ENCODE measurements at regions not wholly inside any gene's neighbourhood (a gene's known extent, or its start where the extent isn't known, plus 50 kb on each side); places are given as distances from the start of the nearest gene placed in this dataset.

DNA sequence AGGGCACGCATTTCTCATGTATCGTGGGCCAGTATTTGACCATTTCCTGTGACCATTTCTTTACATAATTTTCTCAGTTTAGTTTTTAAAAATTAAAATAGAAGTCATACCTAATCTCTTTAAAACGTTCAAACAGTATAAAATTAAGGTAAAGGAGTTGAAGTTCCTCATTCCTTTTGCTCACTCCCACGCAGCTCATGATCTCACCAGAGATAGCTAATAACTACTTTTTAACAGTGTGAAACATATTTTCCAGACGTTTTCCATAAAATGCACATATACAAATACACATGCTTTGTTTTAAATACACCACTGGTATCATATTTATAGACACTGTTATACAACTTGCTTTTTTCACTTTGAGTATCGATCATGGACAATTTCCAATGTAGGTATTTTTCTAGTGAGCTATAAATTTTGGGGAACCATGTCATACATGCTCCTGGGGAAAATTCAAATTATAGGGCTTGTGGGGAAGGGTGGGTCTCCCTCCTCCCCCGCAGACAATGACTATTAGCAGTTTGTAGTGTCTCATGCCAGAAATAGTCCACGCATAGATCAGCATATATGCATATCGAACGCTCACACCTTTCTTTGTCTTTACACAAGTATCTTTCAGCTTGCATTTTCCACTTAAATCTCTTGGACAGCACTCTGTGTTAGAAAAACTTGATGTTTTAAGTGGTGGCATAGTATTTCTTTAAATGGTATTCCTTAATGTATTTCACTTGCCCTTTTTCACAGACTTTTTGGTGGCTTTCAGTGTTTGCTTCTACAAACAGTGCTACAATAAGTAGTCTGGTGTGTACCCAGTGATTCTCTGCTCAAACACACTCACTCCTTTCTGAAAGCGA, 145.5 kb upstream of the ZNF217 start:
- H3K4me3 ChIP-seq (ENCODE audit: low read depth, low read length), result no peak overlapping the region
- no peaks in the 10 kb centered on the region for H3K27me3 ChIP-seq (ENCODE audit: control insufficient read depth, insufficient read depth, low read length)
- no peaks in the 10 kb centered on the region for H3K36me3 Mint-ChIP-seq
- no peak for ATAC-seq (ENCODE audit: low read depth in 2 of 2)
- H3K4me3 Mint-ChIP-seq, result no peak overlapping the region
- H3K27ac ChIP-seq (ENCODE audit: insufficient read depth, low read length, poor library complexity, severe bottlenecking), result no peak overlapping the region
- peaks cover 0 to 2% (median 0%) of the 10 kb centered on the region in 7 donors for H3K9me3 Mint-ChIP-seq
- H3K4me1 ChIP-seq (ENCODE audit: control insufficient read depth, insufficient read depth, low read length, poor library complexity, severe bottlenecking), result peaks cover 8% of the 10 kb centered on the region
- no peaks in the 10 kb centered on the region for H3K9me3 ChIP-seq (ENCODE audit: control insufficient read depth in 2 of 2, low read length in 2 of 2)
- H3K4me1 Mint-ChIP-seq, result peaks cover 7 to 43% (median 25%) of the 10 kb centered on the region in 4 donors
- H3K36me3 ChIP-seq (ENCODE audit: control insufficient read depth, insufficient read depth, low read length), result no peaks in the 10 kb centered on the region
- H3K27me3 Mint-ChIP-seq, result peaks cover 8% of the 10 kb centered on the region
- DNase-seq, result no peak
- H3K27ac Mint-ChIP-seq, result peak overlapping the region in 1 of 3 donors; percentile 64

DNA sequence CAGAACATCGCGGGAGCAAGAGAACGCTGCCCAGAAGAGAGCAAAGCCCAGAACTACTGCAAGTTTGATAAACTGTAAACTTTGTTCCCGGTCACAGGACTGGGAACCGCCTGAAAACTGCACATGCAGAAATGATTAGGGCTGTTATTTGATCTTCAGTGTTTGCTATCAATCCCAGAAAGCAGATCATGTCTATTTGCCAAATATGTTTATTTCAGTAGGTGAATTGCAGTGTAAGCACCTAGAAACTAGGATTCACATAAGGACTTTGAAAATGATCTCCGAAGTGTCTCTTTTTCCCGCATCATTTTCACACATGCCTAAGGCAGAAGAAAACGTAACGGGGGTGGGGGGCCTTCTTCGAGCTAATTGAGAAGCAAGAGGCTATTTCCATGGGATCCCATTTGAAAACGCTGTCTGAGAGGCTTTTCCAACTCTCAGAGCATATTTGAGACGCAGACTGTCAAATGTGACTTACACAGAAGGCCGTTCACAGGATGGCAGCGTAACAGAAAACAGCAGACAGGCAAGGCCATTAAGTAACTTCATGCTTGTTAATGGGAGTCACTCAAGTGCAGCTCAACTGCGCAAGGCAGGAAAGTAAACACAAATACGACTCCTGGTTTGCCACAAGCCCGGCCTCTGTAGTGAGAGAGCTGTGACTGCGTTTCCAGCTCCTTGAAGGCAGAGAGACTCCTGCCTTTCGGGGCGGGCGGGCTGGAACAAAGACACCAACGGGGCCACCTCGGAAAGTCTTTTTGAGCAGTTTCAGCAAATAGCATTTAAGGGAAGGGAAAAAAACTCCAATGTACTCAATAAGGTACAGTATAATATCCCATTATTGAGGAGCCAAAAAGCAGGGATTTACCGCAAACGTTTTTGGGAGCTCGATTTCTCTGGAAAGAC, 144.7 kb upstream of the ZNF217 start:
- no peaks in the 10 kb centered on the region for H3K36me3 ChIP-seq (ENCODE audit: control insufficient read depth, insufficient read depth, low read length)
- DNase-seq, result no peak
- peaks cover 8% of the 10 kb centered on the region for H3K4me1 ChIP-seq (ENCODE audit: control insufficient read depth, insufficient read depth, low read length, poor library complexity, severe bottlenecking)
- no peak overlapping the region for H3K4me3 ChIP-seq (ENCODE audit: low read depth, low read length)
- Mint-ChIP-seq H3K4me1 (peaks cover 7 to 43% (median 25%) of the 10 kb centered on the region in 4 donors), H3K36me3 (no peaks in the 10 kb centered on the region), H3K4me3 (no peak overlapping the region), H3K9me3 (no peaks in the 10 kb centered on the region), H3K27me3 (peaks cover 12% of the 10 kb centered on the region), H3K27ac (peak overlapping the region in 1 of 3 donors; percentile 50)
- no peak overlapping the region for H3K27ac ChIP-seq (ENCODE audit: insufficient read depth, low read length, poor library complexity, severe bottlenecking)
- H3K9me3 ChIP-seq (ENCODE audit: control insufficient read depth in 2 of 2, low read length in 2 of 2), result no peaks in the 10 kb centered on the region
- no peak for ATAC-seq (ENCODE audit: low read depth in 2 of 2)
- H3K27me3 ChIP-seq (ENCODE audit: control insufficient read depth, insufficient read depth, low read length), result no peaks in the 10 kb centered on the region

DNA sequence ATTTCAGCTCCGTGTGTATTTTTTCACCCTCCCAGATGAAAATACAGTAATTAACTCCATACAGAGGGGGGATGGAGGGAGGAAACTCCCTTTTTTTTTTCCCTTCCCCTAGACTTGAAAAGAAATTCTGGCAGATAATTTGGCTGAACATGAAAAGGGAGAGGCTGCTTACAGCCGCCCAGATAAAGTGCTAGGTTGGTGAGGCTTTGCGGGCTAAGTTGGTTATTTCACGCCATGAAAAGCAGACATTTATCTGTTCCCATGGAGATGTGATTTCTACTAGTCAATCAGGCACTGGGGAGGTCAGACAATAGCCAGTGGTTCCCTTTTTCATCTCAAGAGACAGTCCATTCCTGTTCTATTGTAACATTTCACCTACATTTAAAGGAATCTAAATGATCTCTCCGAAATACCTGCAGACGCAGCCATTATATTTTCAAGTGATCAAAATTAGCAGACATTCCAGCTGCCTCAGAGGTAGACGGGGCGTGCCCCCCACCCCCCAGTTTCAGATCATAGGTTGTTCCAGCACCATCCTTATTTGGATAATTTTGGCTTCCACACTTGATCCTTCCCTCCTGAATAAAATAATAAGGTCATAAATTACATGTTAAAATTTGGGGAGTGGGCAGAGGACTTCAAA, 143.9 kb upstream of the ZNF217 start:
- Histone ChIP-seq H3K4me1 (ENCODE audit: control insufficient read depth, insufficient read depth, low read length, poor library complexity, severe bottlenecking) (peaks cover 8% of the 10 kb centered on the region), H3K9me3 (ENCODE audit: control insufficient read depth in 2 of 2, low read length in 2 of 2) (no peaks in the 10 kb centered on the region), H3K36me3 (ENCODE audit: control insufficient read depth, insufficient read depth, low read length) (no peaks in the 10 kb centered on the region), H3K4me3 (ENCODE audit: low read depth, low read length) (no peak overlapping the region), H3K27me3 (ENCODE audit: control insufficient read depth, insufficient read depth, low read length) (no peaks in the 10 kb centered on the region), H3K27ac (ENCODE audit: insufficient read depth, low read length, poor library complexity, severe bottlenecking) (no peak overlapping the region)
- Mint-ChIP-seq H3K9me3 (no peaks in the 10 kb centered on the region), H3K27me3 (peaks cover 12% of the 10 kb centered on the region), H3K36me3 (no peaks in the 10 kb centered on the region), H3K27ac (peak overlapping the region; percentile 50 to 84 (median 82)), H3K4me3 (peak overlapping the region in 1 of 4 donors; percentile 23), H3K4me1 (peaks cover 7 to 43% (median 25%) of the 10 kb centered on the region in 4 donors)
- DNase-seq (no peak), ATAC-seq (ENCODE audit: low read depth in 2 of 2) (no peak)

DNA sequence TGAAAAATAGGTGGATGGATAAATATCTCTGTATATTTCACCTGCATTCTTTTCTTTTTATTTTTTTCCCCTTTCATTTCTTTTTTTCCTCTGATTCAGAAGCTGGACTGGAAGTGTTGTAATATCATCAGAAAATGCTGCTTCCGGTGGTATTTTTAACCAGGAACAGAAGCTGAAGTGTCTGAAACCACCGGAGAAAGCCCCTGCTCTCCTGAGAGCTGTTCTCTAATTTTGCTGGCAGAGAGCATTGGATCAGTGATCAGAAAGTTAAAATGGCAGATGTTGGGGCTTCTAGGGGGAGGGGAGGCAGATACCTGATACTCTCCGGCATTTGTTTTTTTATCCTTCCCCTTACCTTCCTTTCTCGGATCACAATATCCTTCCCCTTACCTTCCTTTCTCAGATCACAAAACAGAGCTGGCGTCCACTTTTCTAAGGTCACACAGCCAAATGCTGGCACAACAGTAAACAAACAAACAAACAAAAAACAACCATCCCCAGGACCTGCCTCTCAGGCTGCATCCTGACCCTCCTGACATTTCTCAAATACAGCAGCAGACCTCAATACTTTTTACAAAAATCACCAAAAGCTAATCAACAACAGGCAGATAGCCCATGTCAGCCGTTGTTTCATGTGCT, 143.2 kb upstream of the ZNF217 start:
- ATAC-seq (ENCODE audit: low read depth in 2 of 2) (no peak), DNase-seq (peak in 1 of 3 donors; percentile 15)
- H3K27ac Mint-ChIP-seq, result peak overlapping the region; percentile 64 to 84 (median 82)
- Histone ChIP-seq H3K4me1 (ENCODE audit: control insufficient read depth, insufficient read depth, low read length, poor library complexity, severe bottlenecking) (peaks cover 8% of the 10 kb centered on the region), H3K27me3 (ENCODE audit: control insufficient read depth, insufficient read depth, low read length) (no peaks in the 10 kb centered on the region), H3K4me3 (ENCODE audit: low read depth, low read length) (peak overlapping the region; percentile 7), H3K9me3 (ENCODE audit: control insufficient read depth in 2 of 2, low read length in 2 of 2) (no peaks in the 10 kb centered on the region), H3K36me3 (ENCODE audit: control insufficient read depth, insufficient read depth, low read length) (no peaks in the 10 kb centered on the region), H3K27ac (ENCODE audit: insufficient read depth, low read length, poor library complexity, severe bottlenecking) (no peak overlapping the region)
- peaks cover 7 to 43% (median 25%) of the 10 kb centered on the region in 4 donors for H3K4me1 Mint-ChIP-seq
- no peaks in the 10 kb centered on the region for H3K36me3 Mint-ChIP-seq
- H3K27me3 Mint-ChIP-seq, result peaks cover 12% of the 10 kb centered on the region
- no peaks in the 10 kb centered on the region for H3K9me3 Mint-ChIP-seq
- peak overlapping the region in 2 of 4 donors; percentile 23 to 66 for H3K4me3 Mint-ChIP-seq

DNA sequence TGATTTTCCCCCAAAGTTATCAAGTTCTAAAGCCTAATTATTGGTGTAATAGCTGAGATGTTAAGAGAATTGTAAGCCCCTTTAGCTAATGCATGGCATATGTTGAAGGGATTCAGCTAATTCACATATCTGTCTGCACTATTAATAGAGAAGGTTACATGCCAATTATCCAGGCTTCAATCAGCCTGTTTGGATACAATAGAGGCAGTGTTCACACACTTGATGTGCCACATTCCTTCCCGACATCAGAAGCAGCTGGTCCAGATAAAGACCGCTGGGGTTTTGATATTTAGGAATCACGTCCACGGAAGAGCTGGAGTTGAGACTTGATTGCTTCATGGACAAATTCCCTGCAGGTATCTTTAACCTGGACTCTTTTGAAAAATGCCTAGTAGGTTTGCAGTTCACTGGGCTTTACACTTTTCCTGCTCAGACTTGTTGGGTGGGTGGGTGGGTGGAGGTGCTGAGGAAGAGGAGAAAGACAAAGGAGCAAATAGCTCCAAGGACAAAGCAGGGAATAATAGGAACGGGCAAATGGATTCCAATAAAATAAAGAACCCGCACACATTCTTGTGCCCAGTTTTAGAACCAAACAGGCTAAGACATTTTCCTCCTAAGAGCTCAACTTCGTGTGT, 142.6 kb upstream of the ZNF217 start:
- Mint-ChIP-seq H3K4me3 (peak overlapping the region in 2 of 4 donors; percentile 23 to 66), H3K36me3 (no peaks in the 10 kb centered on the region), H3K27me3 (peaks cover 12% of the 10 kb centered on the region), H3K4me1 (peaks cover 7 to 42% (median 24%) of the 10 kb centered on the region in 4 donors), H3K9me3 (no peaks in the 10 kb centered on the region), H3K27ac (peak overlapping the region in 1 of 3 donors; percentile 84)
- no peak for DNase-seq
- H3K4me1 ChIP-seq (ENCODE audit: control insufficient read depth, insufficient read depth, low read length, poor library complexity, severe bottlenecking), result peaks cover 8% of the 10 kb centered on the region
- H3K36me3 ChIP-seq (ENCODE audit: control insufficient read depth, insufficient read depth, low read length), result no peaks in the 10 kb centered on the region
- H3K27ac ChIP-seq (ENCODE audit: insufficient read depth, low read length, poor library complexity, severe bottlenecking), result no peak overlapping the region
- H3K4me3 ChIP-seq (ENCODE audit: low read depth, low read length), result no peak overlapping the region
- no peaks in the 10 kb centered on the region for H3K9me3 ChIP-seq (ENCODE audit: control insufficient read depth in 2 of 2, low read length in 2 of 2)
- ATAC-seq (ENCODE audit: low read depth in 2 of 2), result no peak
- H3K27me3 ChIP-seq (ENCODE audit: control insufficient read depth, insufficient read depth, low read length), result no peaks in the 10 kb centered on the region

DNA sequence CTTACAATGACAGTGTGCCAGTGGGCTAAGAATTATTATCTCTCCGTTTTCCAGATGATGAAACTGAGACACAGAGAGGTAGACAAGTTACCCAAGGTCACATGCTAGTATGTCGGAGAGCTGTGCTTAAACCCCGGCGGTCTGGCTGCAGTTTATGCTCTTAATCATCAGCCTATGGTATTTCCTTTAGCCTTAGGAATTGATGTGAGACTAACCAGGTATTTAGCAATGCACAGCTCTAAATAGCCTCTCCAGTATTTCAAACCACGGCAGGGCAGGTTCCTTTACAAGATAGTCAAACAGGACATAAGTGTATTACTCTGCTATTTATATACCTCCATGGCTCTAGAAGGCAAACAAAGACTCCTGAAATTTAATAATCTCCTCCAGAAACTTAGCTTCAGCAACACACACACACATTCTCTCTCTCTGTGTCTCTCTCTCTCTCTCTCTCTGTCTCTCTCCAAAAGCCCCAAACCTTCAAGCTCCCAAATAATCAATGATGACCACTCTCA, 142.0 kb upstream of the ZNF217 start:
- Mint-ChIP-seq H3K4me1 (peaks cover 7 to 35% (median 20%) of the 10 kb centered on the region in 4 donors), H3K9me3 (no peaks in the 10 kb centered on the region), H3K27me3 (peaks cover 12% of the 10 kb centered on the region), H3K4me3 (no peak overlapping the region), H3K36me3 (no peaks in the 10 kb centered on the region), H3K27ac (no peak overlapping the region)
- no peak for ATAC-seq (ENCODE audit: low read depth in 2 of 2)
- Histone ChIP-seq H3K27ac (ENCODE audit: insufficient read depth, low read length, poor library complexity, severe bottlenecking) (no peak overlapping the region), H3K4me1 (ENCODE audit: control insufficient read depth, insufficient read depth, low read length, poor library complexity, severe bottlenecking) (peaks cover 1% of the 10 kb centered on the region), H3K9me3 (ENCODE audit: control insufficient read depth in 2 of 2, low read length in 2 of 2) (no peaks in the 10 kb centered on the region), H3K4me3 (ENCODE audit: low read depth, low read length) (no peak overlapping the region), H3K27me3 (ENCODE audit: control insufficient read depth, insufficient read depth, low read length) (no peaks in the 10 kb centered on the region), H3K36me3 (ENCODE audit: control insufficient read depth, insufficient read depth, low read length) (no peaks in the 10 kb centered on the region)
- DNase-seq, result no peak
